GM23338 (cell line): ENCODE measurements at regions not wholly inside any gene's neighbourhood (a gene's known extent, or its start where the extent isn't known, plus 50 kb on each side); places are given as distances from the start of the nearest gene placed in this dataset.

Experiments
- ATAC-seq: fragments of 200-7000 bp; cut with Tn5 transposase; 3 replicates; pipeline ENCODE4 v1.9.1; 2020
- DNase-seq: peaks from one replicate; pipeline ENCODE4 v3.0.0-alpha.2; 2015; ENCODE audit warnings: low spot score
- H2AFZ ChIP-seq: fragments of 200-600 bp; sonication (generic); 2 replicates; pipeline ENCODE4 v1.8.0; 2016; ENCODE audit warnings: antibody characterized with exemption, mild to moderate bottlenecking, moderate library complexity
- H3F3A ChIP-seq: fragments of 200-600 bp; sonication (generic); replicated peaks from 2 replicates; pipeline ENCODE4 v1.8.0; 2017; ENCODE audit warnings: antibody characterized with exemption, mixed run types, low read depth
- H3K27ac ChIP-seq: fragments of 200-600 bp; sonication (generic); 2 replicates; pipeline ENCODE4 v1.6.1; 2016; ENCODE audit warnings: low read depth
- H3K27me3 ChIP-seq: fragments of 200-600 bp; sonication (generic); 2 replicates; pipeline ENCODE4 v1.8.0; 2016; ENCODE audit warnings: mild to moderate bottlenecking, mixed run types, moderate library complexity; ENCODE audit not compliant: insufficient read depth
- H3K36me3 ChIP-seq: fragments of 200-600 bp; sonication (generic); 2 replicates; pipeline ENCODE4 v1.8.0; 2016; ENCODE audit warnings: mild to moderate bottlenecking; ENCODE audit not compliant: insufficient read depth
- H3K4me1 ChIP-seq: fragments of 200-600 bp; sonication (generic); 2 replicates; pipeline ENCODE4 v1.8.0; 2016; ENCODE audit warnings: mild to moderate bottlenecking, moderate library complexity; ENCODE audit not compliant: insufficient read depth
- H3K4me2 ChIP-seq: fragments of 200-600 bp; sonication (generic); 2 replicates; pipeline ENCODE4 v1.7.1; 2017; ENCODE audit warnings: mixed run types
- H3K4me3 ChIP-seq: fragments of 200-600 bp; sonication (generic); 2 replicates; pipeline ENCODE4 v1.6.1; 2016; ENCODE audit warnings: mixed run types
- H3K79me2 ChIP-seq: fragments of 200-600 bp; sonication (generic); replicated peaks from 2 replicates; pipeline ENCODE4 v1.8.0; 2017; ENCODE audit warnings: mild to moderate bottlenecking; ENCODE audit not compliant: insufficient read depth
- H3K9me2 ChIP-seq: fragments of 200-600 bp; sonication (generic); 2 replicates; pipeline ENCODE4 v1.8.0; 2017; ENCODE audit not compliant: insufficient read depth
- H4K20me1 ChIP-seq: fragments of 200-600 bp; sonication (generic); replicated peaks from 2 replicates; pipeline ENCODE4 v1.8.0; 2017; ENCODE audit warnings: mild to moderate bottlenecking; ENCODE audit not compliant: insufficient read depth
- H3K27ac Mint-ChIP-seq: 2 replicates; pipeline ENCODE4 v1.8.0; 2020; ENCODE audit warnings: inconsistent platforms, mild to moderate bottlenecking, moderate library complexity, mixed read lengths
- H3K27me3 Mint-ChIP-seq: 3 replicates; pipeline ENCODE4 v1.8.0; 2022; ENCODE audit warnings: low read depth, mild to moderate bottlenecking, moderate library complexity, mixed read lengths, inconsistent platforms; ENCODE audit not compliant: insufficient read depth, poor library complexity
- H3K36me3 Mint-ChIP-seq: 3 replicates; pipeline ENCODE4 v1.8.0; 2021; ENCODE audit warnings: low read depth, mild to moderate bottlenecking, inconsistent platforms, moderate library complexity, mixed read lengths
- H3K4me1 Mint-ChIP-seq: 3 replicates; pipeline ENCODE4 v1.8.0; 2020; ENCODE audit warnings: mild to moderate bottlenecking, inconsistent platforms, mixed read lengths
- H3K4me3 Mint-ChIP-seq: 3 replicates; pipeline ENCODE4 v1.8.0; 2021; ENCODE audit warnings: moderate library complexity, mild to moderate bottlenecking, inconsistent platforms, mixed read lengths
- H3K9me3 Mint-ChIP-seq: 3 replicates; pipeline ENCODE4 v1.8.0; 2020; ENCODE audit warnings: moderate library complexity, mild to moderate bottlenecking, inconsistent platforms, mixed read lengths
- CREB1 ChIP-seq: fragments of 250-450 bp; sonication (Bioruptor Pico); IDR thresholded peaks from 2 replicates; pipeline ENCODE4 v1.5.0; 2020; ENCODE audit warnings: low read depth, mild to moderate bottlenecking, moderate library complexity
- EZH2 ChIP-seq: fragments of 200-600 bp; sonication (generic); IDR thresholded peaks from one replicate; pipeline ENCODE4 v1.8.0; 2017; ENCODE audit warnings: antibody characterized with exemption, mild to moderate bottlenecking, low read depth; ENCODE audit not compliant: unreplicated experiment
- EZH2phosphoT487 ChIP-seq: fragments of 200-600 bp; sonication (generic); IDR thresholded peaks from one replicate; pipeline ENCODE4 v1.8.1; 2018; ENCODE audit warnings: antibody characterized with exemption; ENCODE audit not compliant: unreplicated experiment
- JUNB ChIP-seq: IDR thresholded peaks from one replicate; pipeline ENCODE4 v1.6.1; 2016; ENCODE audit warnings: antibody characterized with exemption; ENCODE audit not compliant: unreplicated experiment
- NANOG ChIP-seq: IDR thresholded peaks from 2 replicates; pipeline ENCODE4 v1.6.1; 2016; ENCODE audit warnings: antibody characterized with exemption, borderline replicate concordance
- POLR2AphosphoS5 ChIP-seq: IDR thresholded peaks from 2 replicates; pipeline ENCODE4 v1.6.1; 2016; ENCODE audit warnings: antibody characterized with exemption, low read depth
- STAT1 ChIP-seq: IDR thresholded peaks from one replicate; pipeline ENCODE4 v1.6.1; 2016; ENCODE audit warnings: antibody characterized with exemption; ENCODE audit not compliant: unreplicated experiment
- ZNF114 ChIP-seq: fragments of 250-450 bp; sonication (Bioruptor Pico); IDR thresholded peaks from 2 replicates; pipeline ENCODE4 v1.5.0; 2020; ENCODE audit warnings: mild to moderate bottlenecking, moderate library complexity
- ZNF331 ChIP-seq: fragments of 250-450 bp; sonication (Bioruptor Pico); IDR thresholded peaks from 2 replicates; pipeline ENCODE4 v1.5.0; 2020; ENCODE audit warnings: low read depth, mild to moderate bottlenecking, moderate library complexity
- TF ChIP-seq, protein P1 (sequence below): IDR thresholded peaks from 2 replicates; pipeline ENCODE4 v1.6.1; 2016; ENCODE audit warnings: antibody characterized with exemption
- TF ChIP-seq, protein P2 (sequence below): fragments of 250-450 bp; sonication (Bioruptor Pico); IDR thresholded peaks from 2 replicates; pipeline ENCODE4 v1.5.0; 2020; ENCODE audit warnings: mild to moderate bottlenecking, moderate library complexity
- TF ChIP-seq, protein P3 (sequence below), 2 experiments: fragments of 200-600 bp in 1 of 2; sonication (generic) in 1 of 2; conservative IDR thresholded peaks; 2 replicates each; pipeline versions ENCODE4 v1.5.1 to v1.6.1; 2016 to 2017; ENCODE audit warnings: antibody characterized with exemption in 2 of 2, low read depth in 2 of 2, mild to moderate bottlenecking in 2 of 2, moderate library complexity in 1 of 2
- TF ChIP-seq, protein P4 (sequence below): IDR thresholded peaks from one replicate; pipeline ENCODE4 v1.6.1; 2018; ENCODE audit warnings: antibody characterized with exemption; ENCODE audit not compliant: unreplicated experiment

DNA sequence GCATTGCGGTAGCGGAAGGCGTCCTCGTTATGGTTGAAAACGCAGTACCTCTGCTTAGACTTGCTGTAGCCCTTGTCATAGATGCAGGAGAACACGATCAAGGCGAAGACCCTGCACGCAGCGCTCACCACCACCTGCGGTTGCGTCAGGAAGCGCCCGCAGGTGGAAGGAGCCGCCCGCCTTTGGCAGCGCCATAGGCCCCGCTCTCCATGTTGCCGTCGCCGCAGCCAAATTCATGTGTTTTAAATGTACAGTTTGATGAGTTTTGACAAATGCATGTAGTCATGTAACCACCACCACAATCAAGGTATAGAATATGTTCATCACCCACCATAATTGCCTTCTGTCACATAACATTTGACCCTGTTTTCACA is 84.9 kb upstream of the CEP78 start:
- ATAC-seq (no peak), DNase-seq (no peak)
- no peak overlapping the region for H2AFZ ChIP-seq
- H3K79me2 ChIP-seq = no peaks in the 10 kb centered on the region
- no peaks in the 10 kb centered on the region for H3F3A ChIP-seq
- TF ChIP-seq ZNF114 (CRISPR knock-in tag) = no peak
- TF ChIP-seq JUNB = no peak
- TF ChIP-seq POLR2AphosphoS5 = no peak
- TF ChIP-seq, protein P1, sequence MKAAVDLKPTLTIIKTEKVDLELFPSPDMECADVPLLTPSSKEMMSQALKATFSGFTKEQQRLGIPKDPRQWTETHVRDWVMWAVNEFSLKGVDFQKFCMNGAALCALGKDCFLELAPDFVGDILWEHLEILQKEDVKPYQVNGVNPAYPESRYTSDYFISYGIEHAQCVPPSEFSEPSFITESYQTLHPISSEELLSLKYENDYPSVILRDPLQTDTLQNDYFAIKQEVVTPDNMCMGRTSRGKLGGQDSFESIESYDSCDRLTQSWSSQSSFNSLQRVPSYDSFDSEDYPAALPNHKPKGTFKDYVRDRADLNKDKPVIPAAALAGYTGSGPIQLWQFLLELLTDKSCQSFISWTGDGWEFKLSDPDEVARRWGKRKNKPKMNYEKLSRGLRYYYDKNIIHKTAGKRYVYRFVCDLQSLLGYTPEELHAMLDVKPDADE = no peak
- TF ChIP-seq EZH2phosphoT487 = no peak
- TF ChIP-seq, protein P2, sequence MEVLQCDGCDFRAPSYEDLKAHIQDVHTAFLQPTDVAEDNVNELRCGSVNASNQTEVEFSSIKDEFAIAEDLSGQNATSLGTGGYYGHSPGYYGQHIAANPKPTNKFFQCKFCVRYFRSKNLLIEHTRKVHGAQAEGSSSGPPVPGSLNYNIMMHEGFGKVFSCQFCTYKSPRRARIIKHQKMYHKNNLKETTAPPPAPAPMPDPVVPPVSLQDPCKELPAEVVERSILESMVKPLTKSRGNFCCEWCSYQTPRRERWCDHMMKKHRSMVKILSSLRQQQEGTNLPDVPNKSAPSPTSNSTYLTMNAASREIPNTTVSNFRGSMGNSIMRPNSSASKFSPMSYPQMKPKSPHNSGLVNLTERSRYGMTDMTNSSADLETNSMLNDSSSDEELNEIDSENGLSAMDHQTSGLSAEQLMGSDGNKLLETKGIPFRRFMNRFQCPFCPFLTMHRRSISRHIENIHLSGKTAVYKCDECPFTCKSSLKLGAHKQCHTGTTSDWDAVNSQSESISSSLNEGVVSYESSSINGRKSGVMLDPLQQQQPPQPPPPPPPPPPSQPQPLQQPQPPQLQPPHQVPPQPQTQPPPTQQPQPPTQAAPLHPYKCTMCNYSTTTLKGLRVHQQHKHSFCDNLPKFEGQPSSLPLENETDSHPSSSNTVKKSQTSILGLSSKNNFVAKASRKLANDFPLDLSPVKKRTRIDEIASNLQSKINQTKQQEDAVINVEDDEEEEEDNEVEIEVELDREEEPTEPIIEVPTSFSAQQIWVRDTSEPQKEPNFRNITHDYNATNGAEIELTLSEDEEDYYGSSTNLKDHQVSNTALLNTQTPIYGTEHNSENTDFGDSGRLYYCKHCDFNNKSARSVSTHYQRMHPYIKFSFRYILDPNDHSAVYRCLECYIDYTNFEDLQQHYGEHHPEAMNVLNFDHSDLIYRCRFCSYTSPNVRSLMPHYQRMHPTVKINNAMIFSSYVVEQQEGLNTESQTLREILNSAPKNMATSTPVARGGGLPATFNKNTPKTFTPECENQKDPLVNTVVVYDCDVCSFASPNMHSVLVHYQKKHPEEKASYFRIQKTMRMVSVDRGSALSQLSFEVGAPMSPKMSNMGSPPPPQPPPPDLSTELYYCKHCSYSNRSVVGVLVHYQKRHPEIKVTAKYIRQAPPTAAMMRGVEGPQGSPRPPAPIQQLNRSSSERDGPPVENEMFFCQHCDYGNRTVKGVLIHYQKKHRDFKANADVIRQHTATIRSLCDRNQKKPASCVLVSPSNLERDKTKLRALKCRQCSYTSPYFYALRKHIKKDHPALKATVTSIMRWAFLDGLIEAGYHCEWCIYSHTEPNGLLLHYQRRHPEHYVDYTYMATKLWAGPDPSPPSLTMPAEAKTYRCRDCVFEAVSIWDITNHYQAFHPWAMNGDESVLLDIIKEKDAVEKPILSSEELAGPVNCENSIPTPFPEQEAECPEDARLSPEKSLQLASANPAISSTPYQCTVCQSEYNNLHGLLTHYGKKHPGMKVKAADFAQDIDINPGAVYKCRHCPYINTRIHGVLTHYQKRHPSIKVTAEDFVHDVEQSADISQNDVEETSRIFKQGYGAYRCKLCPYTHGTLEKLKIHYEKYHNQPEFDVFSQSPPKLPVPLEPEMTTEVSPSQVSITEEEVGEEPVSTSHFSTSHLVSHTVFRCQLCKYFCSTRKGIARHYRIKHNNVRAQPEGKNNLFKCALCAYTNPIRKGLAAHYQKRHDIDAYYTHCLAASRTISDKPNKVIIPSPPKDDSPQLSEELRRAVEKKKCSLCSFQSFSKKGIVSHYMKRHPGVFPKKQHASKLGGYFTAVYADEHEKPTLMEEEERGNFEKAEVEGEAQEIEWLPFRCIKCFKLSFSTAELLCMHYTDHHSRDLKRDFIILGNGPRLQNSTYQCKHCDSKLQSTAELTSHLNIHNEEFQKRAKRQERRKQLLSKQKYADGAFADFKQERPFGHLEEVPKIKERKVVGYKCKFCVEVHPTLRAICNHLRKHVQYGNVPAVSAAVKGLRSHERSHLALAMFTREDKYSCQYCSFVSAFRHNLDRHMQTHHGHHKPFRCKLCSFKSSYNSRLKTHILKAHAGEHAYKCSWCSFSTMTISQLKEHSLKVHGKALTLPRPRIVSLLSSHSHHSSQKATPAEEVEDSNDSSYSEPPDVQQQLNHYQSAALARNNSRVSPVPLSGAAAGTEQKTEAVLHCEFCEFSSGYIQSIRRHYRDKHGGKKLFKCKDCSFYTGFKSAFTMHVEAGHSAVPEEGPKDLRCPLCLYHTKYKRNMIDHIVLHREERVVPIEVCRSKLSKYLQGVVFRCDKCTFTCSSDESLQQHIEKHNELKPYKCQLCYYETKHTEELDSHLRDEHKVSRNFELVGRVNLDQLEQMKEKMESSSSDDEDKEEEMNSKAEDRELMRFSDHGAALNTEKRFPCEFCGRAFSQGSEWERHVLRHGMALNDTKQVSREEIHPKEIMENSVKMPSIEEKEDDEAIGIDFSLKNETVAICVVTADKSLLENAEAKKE (CRISPR knock-in tag) = no peak
- TF ChIP-seq, protein P3, sequence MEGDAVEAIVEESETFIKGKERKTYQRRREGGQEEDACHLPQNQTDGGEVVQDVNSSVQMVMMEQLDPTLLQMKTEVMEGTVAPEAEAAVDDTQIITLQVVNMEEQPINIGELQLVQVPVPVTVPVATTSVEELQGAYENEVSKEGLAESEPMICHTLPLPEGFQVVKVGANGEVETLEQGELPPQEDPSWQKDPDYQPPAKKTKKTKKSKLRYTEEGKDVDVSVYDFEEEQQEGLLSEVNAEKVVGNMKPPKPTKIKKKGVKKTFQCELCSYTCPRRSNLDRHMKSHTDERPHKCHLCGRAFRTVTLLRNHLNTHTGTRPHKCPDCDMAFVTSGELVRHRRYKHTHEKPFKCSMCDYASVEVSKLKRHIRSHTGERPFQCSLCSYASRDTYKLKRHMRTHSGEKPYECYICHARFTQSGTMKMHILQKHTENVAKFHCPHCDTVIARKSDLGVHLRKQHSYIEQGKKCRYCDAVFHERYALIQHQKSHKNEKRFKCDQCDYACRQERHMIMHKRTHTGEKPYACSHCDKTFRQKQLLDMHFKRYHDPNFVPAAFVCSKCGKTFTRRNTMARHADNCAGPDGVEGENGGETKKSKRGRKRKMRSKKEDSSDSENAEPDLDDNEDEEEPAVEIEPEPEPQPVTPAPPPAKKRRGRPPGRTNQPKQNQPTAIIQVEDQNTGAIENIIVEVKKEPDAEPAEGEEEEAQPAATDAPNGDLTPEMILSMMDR (conservative IDR thresholded peaks at IDR 0.05; ENCODE audit: low read depth in 2 of 2) = no peak
- no peak for TF ChIP-seq ZNF331 (CRISPR knock-in tag)
- TF ChIP-seq, protein P4, sequence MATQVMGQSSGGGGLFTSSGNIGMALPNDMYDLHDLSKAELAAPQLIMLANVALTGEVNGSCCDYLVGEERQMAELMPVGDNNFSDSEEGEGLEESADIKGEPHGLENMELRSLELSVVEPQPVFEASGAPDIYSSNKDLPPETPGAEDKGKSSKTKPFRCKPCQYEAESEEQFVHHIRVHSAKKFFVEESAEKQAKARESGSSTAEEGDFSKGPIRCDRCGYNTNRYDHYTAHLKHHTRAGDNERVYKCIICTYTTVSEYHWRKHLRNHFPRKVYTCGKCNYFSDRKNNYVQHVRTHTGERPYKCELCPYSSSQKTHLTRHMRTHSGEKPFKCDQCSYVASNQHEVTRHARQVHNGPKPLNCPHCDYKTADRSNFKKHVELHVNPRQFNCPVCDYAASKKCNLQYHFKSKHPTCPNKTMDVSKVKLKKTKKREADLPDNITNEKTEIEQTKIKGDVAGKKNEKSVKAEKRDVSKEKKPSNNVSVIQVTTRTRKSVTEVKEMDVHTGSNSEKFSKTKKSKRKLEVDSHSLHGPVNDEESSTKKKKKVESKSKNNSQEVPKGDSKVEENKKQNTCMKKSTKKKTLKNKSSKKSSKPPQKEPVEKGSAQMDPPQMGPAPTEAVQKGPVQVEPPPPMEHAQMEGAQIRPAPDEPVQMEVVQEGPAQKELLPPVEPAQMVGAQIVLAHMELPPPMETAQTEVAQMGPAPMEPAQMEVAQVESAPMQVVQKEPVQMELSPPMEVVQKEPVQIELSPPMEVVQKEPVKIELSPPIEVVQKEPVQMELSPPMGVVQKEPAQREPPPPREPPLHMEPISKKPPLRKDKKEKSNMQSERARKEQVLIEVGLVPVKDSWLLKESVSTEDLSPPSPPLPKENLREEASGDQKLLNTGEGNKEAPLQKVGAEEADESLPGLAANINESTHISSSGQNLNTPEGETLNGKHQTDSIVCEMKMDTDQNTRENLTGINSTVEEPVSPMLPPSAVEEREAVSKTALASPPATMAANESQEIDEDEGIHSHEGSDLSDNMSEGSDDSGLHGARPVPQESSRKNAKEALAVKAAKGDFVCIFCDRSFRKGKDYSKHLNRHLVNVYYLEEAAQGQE = no peak
- TF ChIP-seq NANOG = no peak
- TF ChIP-seq EZH2 = no peak
- TF ChIP-seq CREB1 = no peak
- TF ChIP-seq STAT1 = no peak
- peaks cover 2% of the 10 kb centered on the region for H3K27me3 Mint-ChIP-seq
- H3K4me2 ChIP-seq = no peak overlapping the region
- no peaks in the 10 kb centered on the region for H3K36me3 ChIP-seq
- no peak overlapping the region for H3K27ac ChIP-seq
- no peaks in the 10 kb centered on the region for H3K36me3 Mint-ChIP-seq
- H3K9me3 Mint-ChIP-seq = no peaks in the 10 kb centered on the region
- H3K4me3 ChIP-seq = no peak overlapping the region
- H4K20me1 ChIP-seq = no peaks in the 10 kb centered on the region
- H3K4me1 ChIP-seq = no peaks in the 10 kb centered on the region; the same call in 1 of the 2 replicates
- H3K4me3 Mint-ChIP-seq = no peak overlapping the region
- no peaks in the 10 kb centered on the region for H3K9me2 ChIP-seq
- H3K4me1 Mint-ChIP-seq = peaks cover 8% of the 10 kb centered on the region
- H3K27ac Mint-ChIP-seq = no peak overlapping the region
- H3K27me3 ChIP-seq = no peaks in the 10 kb centered on the region
